ENCODE measurements at regions not wholly inside any gene's neighbourhood (a gene's known extent, or its start where the extent isn't known, plus 50 kb on each side); places are given as distances from the start of the nearest gene placed in this dataset.

GRCh38 chr2:238697193-238698071 is 150.5 kb upstream of the TWIST2 start:
- DNase-seq (ENCODE audit: low read depth in 2 of 2, low spot score in 1 of 2): no peak

- DNase-seq (ENCODE audit: low read depth in 2 of 2, low spot score in 1 of 2): no peak
These were observed 149.9 kb upstream of the TWIST2 start for GRCh38 chr2:238698072-238698352.

GRCh38 chr2:238698451-238699306 is 149.2 kb upstream of the TWIST2 start:
- DNase-seq (ENCODE audit: low read depth in 2 of 2, low spot score in 1 of 2): no peak

- no peak for DNase-seq (ENCODE audit: low read depth in 2 of 2, low spot score in 1 of 2)
These were observed 148.4 kb upstream of the TWIST2 start for GRCh38 chr2:238699307-238700116.

- no peak for DNase-seq (ENCODE audit: low read depth in 2 of 2, low spot score in 1 of 2)
These were observed 147.8 kb upstream of the TWIST2 start for GRCh38 chr2:238700117-238700457.

- no peak for DNase-seq (ENCODE audit: low read depth in 2 of 2, low spot score in 1 of 2)
These were observed 147.2 kb upstream of the TWIST2 start for GRCh38 chr2:238700506-238701340.

- DNase-seq (ENCODE audit: low read depth in 2 of 2, low spot score in 1 of 2): no peak
These were observed 146.3 kb upstream of the TWIST2 start for GRCh38 chr2:238701341-238702206.

GRCh38 chr2:238702276-238703052 is 145.4 kb upstream of the TWIST2 start:
- no peak for DNase-seq (ENCODE audit: low read depth in 2 of 2, low spot score in 1 of 2)

- no peak for DNase-seq (ENCODE audit: low read depth in 2 of 2, low spot score in 1 of 2)
These were observed 144.9 kb upstream of the TWIST2 start for GRCh38 chr2:238703053-238703415.

GRCh38 chr2:238703436-238703835 is 144.4 kb upstream of the TWIST2 start:
- no peak for DNase-seq (ENCODE audit: low read depth in 2 of 2, low spot score in 1 of 2)

- no peak for DNase-seq (ENCODE audit: low read depth in 2 of 2, low spot score in 1 of 2)
These were observed 143.2 kb upstream of the TWIST2 start for GRCh38 chr2:238704471-238705225.

- no peak for DNase-seq (ENCODE audit: low read depth in 2 of 2, low spot score in 1 of 2)
These were observed 141.7 kb upstream of the TWIST2 start for GRCh38 chr2:238706163-238706562.

GRCh38 chr2:238706673-238707072 is 141.2 kb upstream of the TWIST2 start:
- DNase-seq (ENCODE audit: low read depth in 2 of 2, low spot score in 1 of 2): no peak

- no peak for DNase-seq (ENCODE audit: low read depth in 2 of 2, low spot score in 1 of 2)
These were observed 138.4 kb upstream of the TWIST2 start for GRCh38 chr2:238709325-238710025.

- DNase-seq (ENCODE audit: low read depth in 2 of 2, low spot score in 1 of 2): no peak
These were observed 137.7 kb upstream of the TWIST2 start for GRCh38 chr2:238710032-238710735.

GRCh38 chr2:238710787-238711186 is 137.1 kb upstream of the TWIST2 start:
- no peak for DNase-seq (ENCODE audit: low read depth in 2 of 2, low spot score in 1 of 2)

GRCh38 chr2:238711346-238711745 is 136.5 kb upstream of the TWIST2 start:
- DNase-seq (ENCODE audit: low read depth in 2 of 2, low spot score in 1 of 2): no peak
